ENCODE measurements at regions not wholly inside any gene's neighbourhood (a gene's known extent, or its start where the extent isn't known, plus 50 kb on each side); places are given as distances from the start of the nearest gene placed in this dataset.

DNA sequence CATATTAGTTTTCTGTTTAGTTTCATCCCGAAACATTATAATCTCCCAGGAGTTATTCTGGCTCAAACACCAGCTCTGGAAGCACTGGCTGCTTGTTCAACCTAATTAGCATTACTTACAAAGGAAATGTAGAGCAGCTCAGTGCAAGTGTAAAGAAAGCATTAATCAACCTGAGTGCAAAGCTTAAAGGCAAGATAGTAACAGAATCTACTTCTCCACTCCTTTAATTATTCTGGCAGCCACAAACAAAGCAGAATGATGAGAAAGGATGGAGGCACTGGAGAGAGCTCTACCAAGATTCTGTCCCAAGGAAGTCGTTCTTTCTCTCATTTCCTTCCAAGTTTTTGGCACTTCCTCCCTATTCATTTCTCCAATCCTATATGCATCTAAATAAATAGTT, 1384.0 kb downstream of the ZPLD1 start:
- Histone ChIP-seq H3K9me3 (ENCODE audit: control insufficient read depth, low read depth, low read length) (no peaks in the 10 kb centered on the region), H3K14ac (ENCODE audit: insufficient read depth, low read length) (no peak overlapping the region), H3K79me2 (ENCODE audit: insufficient read depth, low read length) (no peaks in the 10 kb centered on the region), H2AK5ac (ENCODE audit: insufficient read length, low read length) (no peak overlapping the region), H3K23me2 (ENCODE audit: insufficient read length, low read depth, low read length, poor library complexity, severe bottlenecking) (no peaks in the 10 kb centered on the region), H3K4ac (ENCODE audit: low read depth, low read length) (no peak overlapping the region), H4K5ac (ENCODE audit: insufficient read length, low read depth, low read length) (no peak overlapping the region), H2AFZ (ENCODE audit: low read length) (no peak overlapping the region), H3K79me1 (ENCODE audit: insufficient read depth, low read depth, low read length, poor library complexity, severe bottlenecking) (no peaks in the 10 kb centered on the region), H4K91ac (ENCODE audit: insufficient read length, low read depth, low read length) (no peak overlapping the region), H3K4me2 (ENCODE audit: insufficient read depth, insufficient read length, low read length) (no peak overlapping the region), H3T11ph (ENCODE audit: low read length) (no peak overlapping the region), H3K27me3 (ENCODE audit: insufficient read depth, low read length) (no peaks in the 10 kb centered on the region), H3K18ac (ENCODE audit: insufficient read length, low read depth, low read length) (no peak overlapping the region), H3K27ac (ENCODE audit: insufficient read length, low read depth, low read length) (no peak overlapping the region), H3K9ac (ENCODE audit: extremely low read depth, insufficient read length, low read length) (no peak overlapping the region), H3K4me1 (ENCODE audit: insufficient read depth, low read length) (peaks cover 5% of the 10 kb centered on the region), H3K56ac (ENCODE audit: insufficient read length, low read depth, low read length) (no peak overlapping the region), H2BK20ac (ENCODE audit: low read depth, low read length, poor library complexity, severe bottlenecking) (no peak overlapping the region), H2BK5ac (ENCODE audit: insufficient read length, low read length) (no peak overlapping the region), H2BK12ac (ENCODE audit: insufficient read length, low read depth, low read length) (no peak overlapping the region), H2BK120ac (ENCODE audit: low read depth, low read length, poor library complexity, severe bottlenecking) (no peak overlapping the region), H4K20me1 (ENCODE audit: control insufficient read depth, insufficient read depth, insufficient read length) (no peaks in the 10 kb centered on the region), H4K8ac (replicated peaks; ENCODE audit: insufficient read length, low read depth, low read length) (no peak overlapping the region), H3K23ac (ENCODE audit: insufficient read length, low read depth, low read length) (no peak overlapping the region), H2BK15ac (ENCODE audit: low read depth, low read length) (no peak overlapping the region)
- H3K36me3 Mint-ChIP-seq (ENCODE audit: insufficient read depth in 1 of 3, low read depth in 3 of 3): no peaks in the 10 kb centered on the region
- TF ChIP-seq, protein P1, sequence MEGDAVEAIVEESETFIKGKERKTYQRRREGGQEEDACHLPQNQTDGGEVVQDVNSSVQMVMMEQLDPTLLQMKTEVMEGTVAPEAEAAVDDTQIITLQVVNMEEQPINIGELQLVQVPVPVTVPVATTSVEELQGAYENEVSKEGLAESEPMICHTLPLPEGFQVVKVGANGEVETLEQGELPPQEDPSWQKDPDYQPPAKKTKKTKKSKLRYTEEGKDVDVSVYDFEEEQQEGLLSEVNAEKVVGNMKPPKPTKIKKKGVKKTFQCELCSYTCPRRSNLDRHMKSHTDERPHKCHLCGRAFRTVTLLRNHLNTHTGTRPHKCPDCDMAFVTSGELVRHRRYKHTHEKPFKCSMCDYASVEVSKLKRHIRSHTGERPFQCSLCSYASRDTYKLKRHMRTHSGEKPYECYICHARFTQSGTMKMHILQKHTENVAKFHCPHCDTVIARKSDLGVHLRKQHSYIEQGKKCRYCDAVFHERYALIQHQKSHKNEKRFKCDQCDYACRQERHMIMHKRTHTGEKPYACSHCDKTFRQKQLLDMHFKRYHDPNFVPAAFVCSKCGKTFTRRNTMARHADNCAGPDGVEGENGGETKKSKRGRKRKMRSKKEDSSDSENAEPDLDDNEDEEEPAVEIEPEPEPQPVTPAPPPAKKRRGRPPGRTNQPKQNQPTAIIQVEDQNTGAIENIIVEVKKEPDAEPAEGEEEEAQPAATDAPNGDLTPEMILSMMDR (conservative IDR thresholded peaks at IDR 0.05): no peak
- H3K27me3 Mint-ChIP-seq (ENCODE audit: low read depth): no peaks in the 10 kb centered on the region
- 0 out of 5 replicates have a peak overlapping the region, but pooled peaks of 1 of the 2 experiments have one; percentile 20 for H3K4me3 Mint-ChIP-seq
- peak overlapping the region in 2 of 3 experiments; percentile 70 to 76; a peak in 6 of 7 replicates for H3K27ac Mint-ChIP-seq
- H3K4me1 Mint-ChIP-seq: peaks cover 21% of the 10 kb centered on the region in 2 experiments
- no peaks in the 10 kb centered on the region for H3K9me3 Mint-ChIP-seq
- DNase-seq: no peak
- no CpG with 5 or more reads among the region's 2 CpGs for WGBS (ENCODE audit: extremely low coverage, insufficient read length, low lambda C conversion rate)
